ENCODE measurements at regions not wholly inside any gene's neighbourhood (a gene's known extent, or its start where the extent isn't known, plus 50 kb on each side); places are given as distances from the start of the nearest gene placed in this dataset.
"Not testable (repeated sequence)": the region's sequence is repeated elsewhere in the genome, so short reads cannot be mapped to it uniquely, and the experiment has no call there.

- DNase-seq = no peak
These were observed 462.4 kb downstream of the RAP2B start for GRCh38 chr3:153624310-153625030.

- DNase-seq = no peak
These were observed 463.5 kb downstream of the RAP2B start for GRCh38 chr3:153625506-153625905.

GRCh38 chr3:153626158-153626557 is 464.1 kb downstream of the RAP2B start:
- no peak for DNase-seq

GRCh38 chr3:153628591-153628990 is 466.6 kb downstream of the RAP2B start:
- no peak for DNase-seq

GRCh38 chr3:153629148-153629547 is 467.1 kb downstream of the RAP2B start:
- DNase-seq = no peak

GRCh38 chr3:153631102-153631501 is 469.1 kb downstream of the RAP2B start:
- DNase-seq = no peak

GRCh38 chr3:153631664-153632063 is 469.6 kb downstream of the RAP2B start:
- no peak for DNase-seq

- no peak for DNase-seq
These were observed 471.4 kb downstream of the RAP2B start for GRCh38 chr3:153633407-153633806.

- DNase-seq = no peak
These were observed 472.7 kb downstream of the RAP2B start for GRCh38 chr3:153634683-153635082.

GRCh38 chr3:153639631-153640030 is 477.6 kb downstream of the RAP2B start:
- no peak for DNase-seq

GRCh38 chr3:153640689-153641665 is 479.0 kb downstream of the RAP2B start:
- no peak for DNase-seq

- DNase-seq = not testable (repeated sequence)
These were observed 478.6 kb upstream of the ARHGEF26 start for GRCh38 chr3:153642576-153642975.

GRCh38 chr3:153643471-153643870 is 477.7 kb upstream of the ARHGEF26 start:
- not testable (repeated sequence) for DNase-seq

GRCh38 chr3:153649286-153649839 is 471.8 kb upstream of the ARHGEF26 start:
- DNase-seq = no peak

GRCh38 chr3:153652076-153652475 is 469.1 kb upstream of the ARHGEF26 start:
- no peak for DNase-seq

GRCh38 chr3:153657046-153657445 is 464.1 kb upstream of the ARHGEF26 start:
- no peak for DNase-seq

GRCh38 chr3:153657461-153657860 is 463.7 kb upstream of the ARHGEF26 start:
- DNase-seq = no peak

- no peak for DNase-seq
These were observed 463.1 kb upstream of the ARHGEF26 start for GRCh38 chr3:153658136-153658535.

GRCh38 chr3:153666991-153667740 is 454.0 kb upstream of the ARHGEF26 start:
- no peak for DNase-seq

GRCh38 chr3:153669527-153669926 is 451.7 kb upstream of the ARHGEF26 start:
- no peak for DNase-seq

GRCh38 chr3:153670577-153670976 is 450.6 kb upstream of the ARHGEF26 start:
- no peak for DNase-seq

- DNase-seq = no peak
These were observed 447.3 kb upstream of the ARHGEF26 start for GRCh38 chr3:153673853-153674252.

GRCh38 chr3:153679714-153680113 is 441.5 kb upstream of the ARHGEF26 start:
- DNase-seq = no peak

Data from retina (tissue), 1 donor.